KMS-11 (cell line): ENCODE measurements at regions not wholly inside any gene's neighbourhood (a gene's known extent, or its start where the extent isn't known, plus 50 kb on each side); places are given as distances from the start of the nearest gene placed in this dataset.
A peak's percentile ranks its signal among the peaks of the same experiment; 100 is the strongest.

Source experiments
- H2AFZ ChIP-seq: fragments of 200-600 bp; sonication (generic); 2 replicates; pipeline ENCODE4 v1.6.1; 2016; ENCODE audit warnings: antibody characterized with exemption, mixed run types, low read depth
- H3K27ac ChIP-seq: fragments of 200-600 bp; sonication (generic); 2 replicates; pipeline ENCODE4 v1.6.1; 2016; ENCODE audit warnings: mild to moderate bottlenecking, mixed run types
- H3K27me3 ChIP-seq: fragments of 200-600 bp; sonication (generic); 2 replicates; pipeline ENCODE4 v1.6.1; 2017; ENCODE audit warnings: mild to moderate bottlenecking, low read depth, mixed run types, moderate library complexity; ENCODE audit not compliant: insufficient read depth
- H3K36me3 ChIP-seq: fragments of 200-600 bp; sonication (generic); 2 replicates; pipeline ENCODE4 v1.6.1; 2017; ENCODE audit warnings: mild to moderate bottlenecking, mixed run types; ENCODE audit not compliant: insufficient read depth
- H3K4me1 ChIP-seq: fragments of 200-600 bp; sonication (generic); 2 replicates; pipeline ENCODE4 v1.6.1; 2016; ENCODE audit warnings: mild to moderate bottlenecking, low read depth, mixed run types; ENCODE audit not compliant: poor library complexity, severe bottlenecking
- H3K4me2 ChIP-seq: fragments of 200-600 bp; sonication (generic); 2 replicates; pipeline ENCODE4 v1.7.0; 2016; ENCODE audit warnings: mild to moderate bottlenecking, mixed run types
- H3K4me3 ChIP-seq: fragments of 200-600 bp; sonication (generic); IDR thresholded peaks from 2 replicates; pipeline ENCODE4 v1.6.1; 2017; ENCODE audit warnings: low read depth, low read length, mixed read lengths; ENCODE audit not compliant: insufficient read depth
- H3K79me2 ChIP-seq: fragments of 200-600 bp; sonication (generic); 2 replicates; pipeline ENCODE4 v1.6.1; 2016; ENCODE audit warnings: low read depth, mixed run types; ENCODE audit not compliant: insufficient read depth
- H3K9ac ChIP-seq: fragments of 200-600 bp; sonication (generic); 2 replicates; pipeline ENCODE4 v1.6.1; 2016; ENCODE audit warnings: mild to moderate bottlenecking, mixed run types
- H4K20me1 ChIP-seq: fragments of 200-600 bp; sonication (generic); 2 replicates; pipeline ENCODE4 v1.6.1; 2016; ENCODE audit warnings: mild to moderate bottlenecking, mixed run types; ENCODE audit not compliant: insufficient read depth
- TF ChIP-seq, protein P1 (sequence below): fragments of 200-600 bp; sonication (generic); conservative IDR thresholded peaks from 2 replicates; pipeline ENCODE4 v1.6.1; 2017; ENCODE audit warnings: low read depth, mild to moderate bottlenecking, antibody characterized with exemption, low read length, moderate library complexity, mixed read lengths

DNA sequence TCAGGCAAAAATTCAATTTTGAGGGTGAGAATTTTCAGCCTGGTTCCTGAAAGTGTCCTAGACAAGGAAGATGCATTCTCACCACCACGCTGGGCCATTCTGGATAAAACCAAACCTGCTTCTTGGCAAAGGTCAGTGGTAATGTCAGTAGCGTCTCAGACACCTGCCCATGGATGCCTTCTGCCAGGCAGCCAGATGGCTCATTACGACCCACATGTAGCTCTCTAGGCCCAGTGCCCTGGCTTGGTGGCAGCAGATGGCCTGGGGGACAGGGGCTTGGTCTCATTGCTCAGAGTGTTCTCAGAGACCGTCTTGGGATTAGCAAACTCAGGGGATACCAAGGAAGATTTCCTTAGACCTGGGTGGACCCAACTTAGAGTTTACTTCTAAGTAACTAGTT, 105.1 kb downstream of the ARF6 start:
- H3K79me2 ChIP-seq = no peaks in the 10 kb centered on the region
- peak overlapping the region; percentile 99 for H3K27ac ChIP-seq
- H3K4me2 ChIP-seq = peak overlapping the region; percentile 29; the same call in 1 of the 2 replicates
- H3K36me3 ChIP-seq = no peaks in the 10 kb centered on the region
- H4K20me1 ChIP-seq = no peaks in the 10 kb centered on the region
- no peaks in the 10 kb centered on the region for H3K27me3 ChIP-seq
- TF ChIP-seq, protein P1, sequence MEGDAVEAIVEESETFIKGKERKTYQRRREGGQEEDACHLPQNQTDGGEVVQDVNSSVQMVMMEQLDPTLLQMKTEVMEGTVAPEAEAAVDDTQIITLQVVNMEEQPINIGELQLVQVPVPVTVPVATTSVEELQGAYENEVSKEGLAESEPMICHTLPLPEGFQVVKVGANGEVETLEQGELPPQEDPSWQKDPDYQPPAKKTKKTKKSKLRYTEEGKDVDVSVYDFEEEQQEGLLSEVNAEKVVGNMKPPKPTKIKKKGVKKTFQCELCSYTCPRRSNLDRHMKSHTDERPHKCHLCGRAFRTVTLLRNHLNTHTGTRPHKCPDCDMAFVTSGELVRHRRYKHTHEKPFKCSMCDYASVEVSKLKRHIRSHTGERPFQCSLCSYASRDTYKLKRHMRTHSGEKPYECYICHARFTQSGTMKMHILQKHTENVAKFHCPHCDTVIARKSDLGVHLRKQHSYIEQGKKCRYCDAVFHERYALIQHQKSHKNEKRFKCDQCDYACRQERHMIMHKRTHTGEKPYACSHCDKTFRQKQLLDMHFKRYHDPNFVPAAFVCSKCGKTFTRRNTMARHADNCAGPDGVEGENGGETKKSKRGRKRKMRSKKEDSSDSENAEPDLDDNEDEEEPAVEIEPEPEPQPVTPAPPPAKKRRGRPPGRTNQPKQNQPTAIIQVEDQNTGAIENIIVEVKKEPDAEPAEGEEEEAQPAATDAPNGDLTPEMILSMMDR = no peak
- no peak overlapping the region for H3K9ac ChIP-seq
- H3K4me3 ChIP-seq = no peak overlapping the region
- no peak overlapping the region for H2AFZ ChIP-seq
- peaks cover 53% of the 10 kb centered on the region for H3K4me1 ChIP-seq

DNA sequence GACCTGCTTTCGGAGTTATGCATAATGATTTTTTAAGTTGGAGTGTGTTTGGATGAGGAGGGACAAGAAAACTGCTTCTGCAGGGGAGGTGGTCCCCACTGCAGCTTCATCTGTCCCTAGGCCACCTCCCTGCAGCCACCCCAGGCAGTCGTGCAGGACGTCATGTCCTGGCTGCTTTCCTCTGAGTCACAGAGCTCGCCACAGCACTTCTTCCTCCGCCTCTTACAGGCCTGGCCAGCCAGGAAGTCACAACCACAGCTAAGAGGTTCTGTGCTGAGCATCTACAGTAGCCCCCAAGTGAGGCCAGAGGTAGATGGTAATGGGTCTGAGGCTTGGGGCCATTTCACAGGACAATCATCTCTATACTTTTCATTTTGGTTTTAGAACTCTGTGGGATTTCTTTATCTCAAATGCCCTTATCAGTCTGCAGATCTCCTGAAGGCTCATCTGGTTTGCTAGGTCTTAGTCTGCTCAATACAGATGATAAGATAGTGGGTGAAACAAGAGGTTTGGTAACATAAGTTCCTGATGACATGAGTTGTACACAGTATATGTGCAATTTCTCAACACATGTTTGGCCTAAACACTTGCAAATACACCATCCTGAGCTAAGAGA, 106.4 kb downstream of the ARF6 start:
- Histone ChIP-seq H3K4me2 (peak overlapping the region; percentile 78), H3K36me3 (no peaks in the 10 kb centered on the region), H3K27me3 (no peaks in the 10 kb centered on the region), H3K4me3 (no peak overlapping the region), H2AFZ (peak overlapping the region; percentile 61), H3K79me2 (no peaks in the 10 kb centered on the region), H3K4me1 (peaks cover 58% of the 10 kb centered on the region), H3K9ac (peak overlapping the region; percentile 91; the same call in 1 of the 2 replicates), H4K20me1 (no peaks in the 10 kb centered on the region), H3K27ac (peak overlapping the region; percentile 99)
- TF ChIP-seq, protein P1 = no peak

DNA sequence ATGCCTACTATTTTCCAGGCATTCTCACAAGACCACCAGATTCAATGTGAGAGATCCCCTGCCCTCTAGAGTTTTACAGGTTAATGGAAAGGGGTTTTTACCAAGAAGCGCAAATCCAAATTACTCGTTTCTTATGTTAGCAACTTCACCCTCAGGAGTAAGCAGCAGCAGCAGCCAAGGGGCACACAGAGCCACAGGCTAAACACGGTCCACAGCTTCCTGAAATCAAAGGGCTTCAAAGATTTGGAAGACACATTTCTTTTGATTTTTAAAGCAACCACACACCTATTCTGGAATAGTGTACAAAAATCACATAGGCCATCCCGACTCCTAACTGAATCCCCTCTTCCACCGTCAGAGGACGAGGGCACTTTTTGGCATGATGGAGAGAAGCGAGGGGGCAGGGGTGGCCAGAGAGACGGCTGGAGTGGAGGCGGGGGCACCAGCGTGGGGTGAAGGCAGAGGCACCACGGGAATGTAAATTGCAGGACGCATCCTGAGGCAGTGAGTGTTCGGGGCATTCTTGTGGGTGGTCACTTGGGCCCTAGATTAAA, 107.0 kb downstream of the ARF6 start:
- H3K27ac ChIP-seq = peak overlapping the region; percentile 99
- no peaks in the 10 kb centered on the region for H3K36me3 ChIP-seq
- H4K20me1 ChIP-seq = no peaks in the 10 kb centered on the region
- no peaks in the 10 kb centered on the region for H3K79me2 ChIP-seq
- H3K27me3 ChIP-seq = no peaks in the 10 kb centered on the region
- H3K4me3 ChIP-seq = no peak overlapping the region
- peak overlapping the region; percentile 12; the same call in 1 of the 2 replicates for H2AFZ ChIP-seq
- TF ChIP-seq, protein P1 = no peak
- H3K9ac ChIP-seq = peak overlapping the region; percentile 91
- peak overlapping the region; percentile 78 for H3K4me2 ChIP-seq
- H3K4me1 ChIP-seq = peaks cover 61% of the 10 kb centered on the region

DNA sequence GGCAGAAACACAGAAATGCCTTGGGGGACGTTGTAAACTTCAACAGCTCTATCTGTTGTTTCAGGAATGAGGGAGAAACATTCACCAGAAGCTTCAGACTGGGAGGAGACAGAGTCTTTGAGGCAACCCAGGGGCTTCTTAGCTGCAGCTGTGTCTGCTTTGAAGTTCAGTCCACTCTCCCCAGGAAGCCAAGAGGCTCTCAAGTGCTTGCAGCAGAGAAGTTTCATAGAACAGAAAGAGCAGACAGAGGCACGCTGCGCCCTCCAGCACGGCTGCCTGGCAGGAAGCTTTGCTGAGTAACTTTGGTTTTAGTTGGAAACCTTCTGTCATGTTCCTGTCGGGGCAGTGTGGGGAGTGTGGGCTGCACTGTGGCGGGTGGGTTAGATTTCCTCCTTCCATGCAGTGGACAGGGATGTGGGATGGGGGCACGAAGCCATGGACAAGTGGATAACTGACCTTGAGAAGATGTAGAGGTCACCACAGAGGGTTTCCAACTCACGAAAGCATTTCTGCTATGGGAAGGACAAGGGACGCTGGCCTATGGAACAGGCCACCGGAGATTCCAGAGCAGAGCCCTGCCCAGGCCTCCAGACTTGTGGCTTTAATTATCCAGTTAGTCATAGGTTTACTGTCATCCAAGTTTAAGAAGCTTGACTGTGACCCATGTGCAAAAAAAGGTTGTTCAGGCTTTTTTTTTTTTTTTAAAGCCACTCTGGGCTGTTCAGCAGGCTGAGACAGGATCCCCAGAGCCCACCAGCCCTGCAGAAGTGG, 107.7 kb downstream of the ARF6 start:
- peak overlapping the region; percentile 99 for H3K27ac ChIP-seq
- peaks cover 62% of the 10 kb centered on the region for H3K4me1 ChIP-seq
- peak overlapping the region; percentile 12; the same call in 1 of the 2 replicates for H2AFZ ChIP-seq

More for the DNA sequence above, 107.7 kb downstream of the ARF6 start:
- TF ChIP-seq, protein P1 = no peak
- Histone ChIP-seq H4K20me1 (no peaks in the 10 kb centered on the region), H3K4me3 (no peak overlapping the region), H3K27me3 (no peaks in the 10 kb centered on the region), H3K79me2 (no peaks in the 10 kb centered on the region), H3K36me3 (no peaks in the 10 kb centered on the region), H3K4me2 (peak overlapping the region; percentile 78), H3K9ac (peak overlapping the region; percentile 91)
